HG03378 (cell line): ENCODE measurements at regions not wholly inside any gene's neighbourhood (a gene's known extent, or its start where the extent isn't known, plus 50 kb on each side); places are given as distances from the start of the nearest gene placed in this dataset.
A peak's percentile ranks its signal among the peaks of the same experiment; 100 is the strongest.

Experiments
- ATAC-seq: cut with Tn5 transposase; IDR thresholded peaks from one replicate; pipeline ENCODE4 v1.9.1; 2021; ENCODE audit warnings: mild to moderate bottlenecking, moderate library complexity; ENCODE audit not compliant: unreplicated experiment

DNA sequence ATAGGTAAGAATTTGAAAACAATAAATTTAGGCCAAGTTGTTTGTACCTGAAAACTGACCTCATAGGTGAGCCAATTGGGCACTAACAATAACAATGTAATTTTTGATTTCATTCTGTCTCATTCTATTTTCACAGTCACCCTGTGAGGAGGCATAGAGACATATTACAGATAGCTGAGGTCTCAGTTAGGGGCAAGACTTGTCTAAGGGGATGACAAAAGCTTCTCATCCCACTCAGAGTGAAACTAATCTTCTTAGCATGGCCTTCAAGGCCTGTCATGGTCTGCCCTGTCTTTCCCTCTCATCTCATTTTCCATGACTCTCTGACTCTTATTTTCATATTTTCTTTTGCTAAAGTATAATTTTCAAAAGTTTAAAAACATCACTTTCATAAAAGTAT is 562.0 kb upstream of the TNP1 start:
- no peak for ATAC-seq

DNA sequence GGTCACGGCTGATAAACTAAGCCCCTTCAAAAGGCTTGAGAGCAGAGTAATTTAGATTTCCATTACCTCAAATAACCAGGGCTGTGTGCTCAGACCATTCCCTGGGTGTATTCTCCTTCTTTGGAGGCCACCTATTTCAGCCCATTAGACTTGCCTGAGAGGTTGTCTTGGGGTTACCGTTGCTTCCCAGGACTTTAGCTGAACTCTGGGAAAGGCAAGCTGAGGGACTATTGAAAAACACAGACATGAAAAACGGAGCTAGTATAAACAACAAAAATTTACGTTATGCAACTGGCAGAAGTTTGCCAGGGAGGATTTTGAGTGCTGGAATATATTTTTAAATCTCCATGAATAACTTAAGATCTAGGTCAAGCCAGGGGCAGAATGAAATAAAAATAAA is 561.0 kb upstream of the TNP1 start:
- no peak for ATAC-seq

DNA sequence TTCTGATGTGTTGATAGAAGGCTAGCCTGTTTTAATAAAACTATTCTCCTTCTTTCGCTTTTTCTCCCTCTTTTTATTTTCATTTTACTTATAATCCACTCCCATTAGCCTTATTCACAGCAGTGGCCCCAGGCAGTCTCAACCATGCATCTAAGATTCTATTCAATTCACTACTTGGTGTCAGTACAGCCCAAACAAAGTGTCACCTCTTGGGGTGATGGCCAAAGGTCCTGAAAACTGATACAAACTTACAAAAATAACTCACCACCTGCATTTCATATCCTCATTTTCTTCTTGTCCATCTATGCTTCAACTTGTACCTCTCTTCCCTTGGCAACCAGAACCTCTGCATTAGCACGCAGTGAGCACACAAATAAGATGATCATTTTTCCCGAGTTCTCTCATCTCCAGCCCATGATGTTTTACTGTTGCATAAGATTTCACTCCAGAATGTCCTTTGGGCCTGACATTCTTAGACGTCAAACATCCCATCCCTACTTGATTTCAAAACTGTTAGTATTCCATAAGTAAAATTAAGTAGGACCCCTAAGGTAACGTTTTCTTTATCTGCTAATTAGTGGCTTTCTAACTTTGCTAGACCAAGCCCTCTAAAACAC is 559.3 kb upstream of the TNP1 start:
- no peak for ATAC-seq

DNA sequence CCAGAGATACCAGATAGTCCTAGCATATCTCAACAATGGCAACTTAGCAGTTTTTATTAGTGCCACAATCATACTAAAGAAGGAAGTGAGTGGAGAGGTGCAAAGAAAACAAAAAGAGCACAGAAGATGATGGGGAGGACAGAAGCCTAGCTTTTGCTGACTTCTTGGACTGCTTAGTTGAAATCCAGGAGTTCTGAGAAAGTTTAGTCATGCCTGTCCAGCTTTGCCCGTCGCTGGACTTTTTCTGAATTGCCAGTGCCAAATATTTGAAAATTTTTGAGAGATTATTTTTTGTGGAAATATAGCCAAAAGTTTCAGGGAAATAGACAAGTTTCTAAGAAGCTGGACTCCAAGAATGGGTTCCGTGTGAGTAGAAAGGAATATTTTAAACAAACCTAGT is 558.7 kb upstream of the TNP1 start:
- ATAC-seq = no peak

DNA sequence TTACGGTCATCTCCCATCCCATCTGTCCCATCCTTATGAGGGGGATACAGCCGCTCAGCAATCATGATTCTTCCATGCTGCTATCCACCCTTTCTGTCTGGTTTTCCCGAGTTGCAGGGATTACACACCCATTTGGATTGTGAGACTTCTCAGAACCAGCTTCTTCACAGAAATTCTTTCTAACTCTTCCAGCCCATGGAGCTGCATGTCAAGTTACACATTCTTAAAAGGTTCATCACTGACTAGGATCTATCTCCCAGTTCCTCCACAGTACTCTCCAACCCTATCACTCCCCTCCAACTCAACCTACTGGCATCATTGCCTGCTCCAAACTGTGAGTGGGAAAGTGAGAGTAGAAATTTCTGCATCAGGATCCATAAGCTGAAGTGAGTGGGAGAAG is 558.2 kb upstream of the TNP1 start:
- ATAC-seq = no peak

DNA sequence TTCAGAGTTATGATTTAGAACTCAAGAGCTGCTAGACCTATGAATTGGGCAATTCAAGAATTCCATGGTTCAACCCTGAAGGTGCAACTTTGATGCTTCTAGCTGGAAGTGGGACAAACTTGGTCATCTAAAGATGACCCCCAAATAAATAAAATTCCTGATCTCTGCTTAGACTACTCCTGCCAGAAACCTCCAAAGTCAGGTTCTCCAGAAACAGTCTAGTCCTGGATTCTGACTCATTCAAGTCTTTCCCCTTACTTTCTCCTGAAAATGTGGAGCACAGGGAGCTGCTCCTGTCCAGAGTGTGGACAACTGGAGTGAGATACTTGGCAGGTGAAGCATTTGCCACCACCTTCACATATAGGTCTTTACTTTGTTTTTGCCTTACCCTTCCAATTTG is 557.7 kb upstream of the TNP1 start:
- no peak for ATAC-seq

DNA sequence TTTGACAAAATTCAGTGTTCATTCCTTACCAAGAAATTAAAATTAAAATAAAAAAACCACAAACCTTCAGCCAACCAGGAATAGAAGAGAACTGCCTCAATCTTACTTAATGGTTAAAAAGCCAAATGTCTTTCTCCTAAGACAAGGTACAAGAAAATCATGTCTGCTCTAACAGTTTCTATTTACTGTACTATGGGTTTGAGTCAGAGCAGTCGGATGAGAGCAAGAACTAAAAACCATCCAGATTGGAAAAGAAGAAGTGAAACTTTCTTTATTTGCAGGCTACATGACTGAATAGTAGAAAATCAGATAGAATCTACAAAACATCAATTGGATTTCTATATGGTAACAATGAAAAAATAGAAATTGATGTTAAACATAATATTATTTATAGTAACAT is 555.5 kb upstream of the TNP1 start:
- ATAC-seq = peak; percentile 90

DNA sequence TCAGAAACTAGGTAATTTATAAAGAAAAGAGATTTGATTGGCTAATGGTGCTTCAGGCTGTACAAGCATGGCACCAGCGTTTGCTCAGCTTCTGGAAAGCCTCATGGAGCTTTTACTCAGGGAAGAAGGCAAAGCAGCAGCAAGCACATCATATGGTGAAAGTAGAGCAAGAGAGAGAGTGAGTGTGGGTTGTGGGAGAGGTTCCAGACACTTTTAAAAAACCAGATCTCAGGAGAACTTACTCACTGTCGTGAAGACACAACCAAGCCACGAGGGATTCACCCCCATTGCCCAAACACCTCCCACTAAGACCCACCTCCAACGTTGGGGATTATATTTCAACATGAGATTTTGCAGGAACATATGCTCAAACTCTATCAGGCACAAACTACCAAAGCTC is 554.6 kb upstream of the TNP1 start:
- no peak for ATAC-seq

DNA sequence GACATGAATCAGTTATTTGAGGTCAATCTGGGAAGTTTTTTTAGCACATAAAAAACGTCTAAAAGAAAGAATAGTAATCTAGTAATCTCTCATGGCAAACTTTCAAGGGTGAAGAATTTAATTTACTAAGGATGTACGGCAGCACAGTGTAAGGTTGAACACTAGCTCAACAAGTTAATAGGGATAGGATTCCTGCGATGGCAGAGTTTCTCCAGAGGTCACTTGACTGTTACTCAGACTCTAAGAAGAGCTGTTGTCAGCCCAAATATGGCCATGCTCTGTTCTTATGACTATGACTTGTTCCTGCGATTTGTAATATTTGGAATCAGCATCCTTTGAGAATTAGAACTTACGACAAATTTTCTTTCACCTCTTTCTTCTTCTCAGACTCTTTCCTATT is 553.3 kb upstream of the TNP1 start:
- ATAC-seq = no peak

DNA sequence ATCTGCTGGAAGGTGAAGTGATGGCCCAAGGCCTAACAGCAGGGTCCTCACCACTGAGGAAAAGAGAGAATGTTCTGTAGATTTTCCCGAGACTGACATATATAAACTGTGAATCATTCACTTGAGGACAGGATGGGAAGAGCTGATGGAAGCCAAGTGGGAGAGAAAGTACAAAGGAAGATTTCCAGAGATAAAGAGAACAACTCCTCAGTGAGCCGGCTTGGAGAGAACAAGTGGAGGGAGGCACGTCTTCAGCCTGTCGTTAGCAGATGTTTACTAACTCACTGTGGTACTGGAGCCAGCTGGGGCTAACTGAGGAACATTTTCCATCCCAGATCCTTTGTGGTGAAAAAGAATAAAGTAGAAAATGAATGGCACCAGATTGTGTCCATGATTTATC is 552.9 kb upstream of the TNP1 start:
- ATAC-seq = no peak

DNA sequence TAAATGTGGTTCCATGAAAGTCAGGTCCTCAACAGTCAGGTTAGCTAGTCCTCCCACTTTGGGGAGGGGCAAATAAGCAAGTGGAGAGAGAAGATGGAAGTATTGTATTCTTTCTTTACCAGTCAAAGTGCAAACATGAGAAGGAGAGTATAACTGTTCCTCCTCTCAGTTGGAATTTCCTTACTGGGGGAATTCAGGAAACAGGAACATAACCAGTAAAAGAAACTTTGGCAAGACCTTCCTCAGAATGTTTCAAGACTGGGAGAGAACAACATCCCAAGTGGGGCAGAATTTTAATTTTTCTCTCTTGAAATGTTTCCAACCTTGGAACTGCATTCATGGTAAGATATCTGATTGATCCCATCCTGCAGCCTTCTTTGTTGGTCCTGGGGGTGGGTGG is 552.4 kb upstream of the TNP1 start:
- ATAC-seq = no peak

DNA sequence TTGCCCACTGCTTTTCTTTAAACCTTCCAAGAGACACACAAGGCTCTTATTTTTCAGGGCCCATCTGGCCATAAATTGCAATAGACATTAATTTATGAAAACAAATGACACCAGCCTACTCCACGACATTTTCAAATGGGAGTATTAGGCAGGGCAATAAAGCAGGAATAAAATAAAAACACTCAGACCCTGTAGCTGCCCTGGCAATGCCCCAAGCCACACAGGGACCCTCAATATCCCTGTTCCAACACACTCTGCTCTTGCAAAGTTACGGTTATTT is 550.8 kb upstream of the TNP1 start:
- ATAC-seq = no peak

DNA sequence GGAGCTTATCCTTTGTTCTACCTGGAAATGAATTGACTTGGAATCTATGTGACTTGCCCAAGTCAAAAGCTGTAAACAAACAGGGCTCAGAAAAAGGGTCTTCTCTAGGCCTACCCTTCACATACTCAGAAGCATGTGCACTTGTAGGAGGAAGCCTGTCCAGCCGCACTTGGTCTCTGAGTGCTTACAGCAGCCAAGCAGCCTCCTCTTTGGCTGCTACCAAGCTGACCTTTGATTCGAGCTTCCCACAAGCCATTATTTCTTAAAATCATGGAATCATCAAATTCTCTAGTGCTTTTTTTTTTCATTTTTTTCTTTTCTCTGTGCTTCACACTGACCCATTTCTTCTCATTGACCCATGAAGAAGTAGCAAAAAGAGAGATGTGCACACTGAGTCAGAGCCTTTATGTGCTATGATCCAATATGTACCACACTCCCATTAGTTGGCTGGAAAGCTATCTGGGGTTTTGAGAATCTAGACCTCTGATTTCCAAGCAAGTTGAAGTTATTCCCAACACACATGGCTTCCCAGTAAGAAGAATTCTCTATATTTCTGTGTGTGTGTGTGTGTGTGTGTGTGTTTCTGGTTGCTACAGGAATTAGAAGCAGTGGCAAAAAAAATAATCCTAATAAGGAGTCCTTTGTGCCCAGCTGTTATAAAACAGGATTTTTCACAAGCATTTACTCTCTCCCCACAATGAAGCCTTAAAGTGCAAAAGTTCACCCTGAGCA is 550.3 kb upstream of the TNP1 start:
- no peak for ATAC-seq

DNA sequence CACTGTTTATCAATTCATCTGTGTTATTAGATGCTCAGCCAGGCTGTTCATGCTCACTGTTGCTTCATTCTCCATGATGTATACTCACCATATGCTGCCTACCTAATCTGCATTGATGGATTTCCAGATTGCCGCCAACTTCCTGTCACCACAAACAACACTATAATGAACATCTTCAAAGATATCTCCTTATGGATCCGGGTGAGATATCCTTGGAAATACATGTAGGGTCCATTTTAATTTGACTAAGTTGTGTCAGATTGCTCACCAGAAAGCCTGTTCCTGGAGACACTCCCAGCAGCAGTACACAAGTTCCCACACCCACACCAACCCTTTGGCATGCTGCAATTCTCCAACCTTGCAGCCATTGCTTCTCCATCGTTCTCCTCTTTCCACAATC is 547.5 kb upstream of the TNP1 start:
- ATAC-seq = no peak

DNA sequence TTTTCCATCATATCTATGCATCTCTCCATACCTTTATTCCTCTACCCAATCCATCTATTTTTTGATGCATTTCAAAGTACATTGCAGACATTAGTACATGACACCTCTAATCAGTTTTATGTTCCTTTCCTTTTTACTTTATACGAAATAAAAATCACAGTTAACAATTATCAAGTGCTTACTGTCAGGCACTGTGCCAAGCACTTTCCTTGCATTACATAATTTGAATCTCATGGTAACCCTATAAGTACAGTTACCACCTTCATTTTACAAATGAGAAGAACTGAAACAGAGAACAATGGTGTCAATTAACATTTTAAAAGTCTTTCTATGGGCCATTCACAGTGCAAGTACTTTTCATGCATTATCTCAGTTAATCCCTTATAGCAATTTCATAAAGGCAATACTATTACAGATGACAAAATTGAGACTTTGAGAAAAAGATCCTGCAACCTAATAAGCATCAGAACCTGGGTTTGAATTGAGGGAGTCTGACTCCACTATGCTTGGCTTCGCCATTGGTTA is 544.4 kb upstream of the TNP1 start:
- ATAC-seq = no peak

DNA sequence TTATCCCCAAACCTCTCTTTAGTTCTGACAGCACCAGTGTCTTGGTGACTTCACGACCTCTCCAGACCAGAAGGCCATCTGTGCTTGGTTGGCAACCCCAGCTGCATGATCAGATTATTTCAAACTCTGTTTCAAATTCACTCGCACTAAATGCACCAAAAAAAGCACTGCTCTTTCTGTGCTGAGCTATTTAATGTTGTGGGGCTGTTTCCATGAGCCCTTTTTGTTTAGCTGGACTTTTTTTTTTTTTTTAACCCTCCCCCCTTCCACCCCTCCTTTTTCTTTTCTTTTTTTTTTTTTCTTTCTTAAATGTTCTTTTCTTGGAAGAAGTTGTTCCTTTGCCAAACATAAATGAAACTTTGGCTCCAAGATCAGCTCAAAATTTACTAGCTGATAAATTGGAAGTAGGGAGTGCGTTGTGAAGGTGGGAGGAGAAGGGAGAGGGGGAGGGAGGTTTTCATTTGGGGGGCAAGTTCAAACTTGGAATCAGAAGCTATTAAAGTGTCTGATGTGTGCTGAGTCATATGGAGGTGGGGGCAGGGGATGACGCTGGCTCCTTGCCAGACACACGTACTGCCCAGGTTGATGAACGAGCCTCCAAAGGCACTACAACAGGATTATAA is 543.0 kb upstream of the TNP1 start:
- ATAC-seq = no peak

DNA sequence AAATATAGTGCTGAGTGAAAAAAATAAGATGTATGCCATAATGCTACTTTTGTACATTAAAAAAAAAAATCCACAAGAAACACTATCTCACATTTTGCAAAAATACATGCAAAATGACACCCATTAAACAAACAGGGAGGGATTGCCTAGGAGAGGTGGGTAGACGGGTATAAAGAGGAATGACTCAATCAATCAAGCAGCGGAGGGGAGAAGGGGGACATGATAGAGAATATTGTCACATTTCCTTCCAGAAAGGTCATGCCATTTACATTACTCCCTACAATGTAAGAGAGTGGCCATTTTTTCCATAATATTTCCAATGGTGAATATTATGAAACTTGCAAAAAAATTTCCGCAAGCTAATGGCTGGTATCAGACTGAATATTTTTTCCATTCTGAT is 542.3 kb upstream of the TNP1 start:
- ATAC-seq = no peak

DNA sequence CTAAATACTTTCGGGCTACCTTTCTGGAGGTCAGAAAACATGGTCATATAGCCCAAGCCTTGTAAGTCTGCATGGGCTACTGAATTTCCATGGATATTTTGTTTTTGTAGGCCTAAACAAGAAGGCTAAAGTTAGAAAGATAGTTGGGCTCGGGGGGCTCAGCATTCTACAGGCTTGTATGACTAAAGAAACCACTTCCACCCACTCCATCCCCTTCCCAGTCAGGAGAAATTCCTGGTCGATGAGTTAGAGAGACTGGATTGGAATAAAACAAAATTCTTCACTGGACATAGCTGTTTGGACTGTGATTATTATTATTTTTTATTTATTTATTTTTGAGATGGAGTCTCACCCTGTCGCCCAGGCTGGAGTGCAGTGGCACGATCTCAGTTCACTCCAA is 539.4 kb upstream of the TNP1 start:
- ATAC-seq = no peak

DNA sequence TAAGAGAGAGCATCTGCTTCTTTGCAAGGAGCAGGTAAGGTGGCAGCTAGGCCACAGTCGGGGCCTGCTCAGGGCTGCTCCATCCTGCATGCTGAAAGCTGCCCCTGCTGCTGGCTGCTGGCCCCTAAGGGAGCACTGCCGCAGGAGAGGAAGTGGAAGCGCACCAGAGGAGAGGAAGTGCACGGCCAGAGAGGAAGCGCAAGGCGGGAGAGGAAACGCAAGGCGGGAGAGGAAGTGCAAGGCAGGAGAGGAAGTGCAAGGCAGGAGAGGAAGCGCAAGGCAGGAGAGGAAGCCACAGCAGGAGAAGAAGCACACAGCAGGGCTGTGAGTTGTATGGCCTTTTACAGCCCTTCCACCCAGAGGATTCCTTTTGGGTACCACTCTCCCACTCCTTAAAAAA is 539.0 kb upstream of the TNP1 start:
- ATAC-seq = no peak

DNA sequence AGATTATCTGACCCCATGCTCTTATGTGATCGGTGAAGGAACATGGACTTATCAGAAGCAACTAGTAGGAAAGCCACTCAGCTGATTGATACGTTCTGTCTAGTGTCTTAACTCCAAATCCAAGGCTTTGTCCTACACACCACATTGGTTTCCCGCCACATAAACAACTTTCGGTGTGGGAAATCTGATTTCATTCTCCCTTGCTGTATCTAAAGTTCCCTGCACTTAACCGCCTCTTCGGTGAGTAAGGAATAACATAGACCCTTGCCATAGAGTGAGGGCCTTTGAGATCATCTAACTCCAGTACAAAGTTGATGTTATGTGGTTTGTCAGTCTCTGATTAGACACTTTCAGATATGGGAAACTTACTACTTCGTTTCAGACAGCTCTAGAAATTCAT is 538.2 kb upstream of the TNP1 start:
- ATAC-seq = no peak

DNA sequence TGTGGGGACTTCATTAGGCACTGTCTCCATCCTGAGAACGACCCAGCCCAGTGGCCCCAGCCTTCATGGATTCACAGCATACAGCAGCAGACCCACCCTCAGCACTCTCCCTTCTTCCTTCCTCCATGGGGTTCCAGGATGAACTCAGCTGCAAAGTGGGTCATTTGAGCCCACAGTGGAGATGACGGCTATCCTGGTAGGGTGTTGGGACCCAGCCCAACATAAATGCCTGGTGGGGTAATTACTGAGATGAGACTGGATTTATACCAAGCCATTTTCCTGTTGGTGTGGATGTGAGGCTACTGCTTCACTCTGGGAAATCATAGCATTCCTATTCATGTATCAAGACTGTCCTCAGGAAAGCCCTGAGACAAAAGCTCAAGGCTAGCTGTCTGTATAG is 536.7 kb upstream of the TNP1 start:
- ATAC-seq = no peak

DNA sequence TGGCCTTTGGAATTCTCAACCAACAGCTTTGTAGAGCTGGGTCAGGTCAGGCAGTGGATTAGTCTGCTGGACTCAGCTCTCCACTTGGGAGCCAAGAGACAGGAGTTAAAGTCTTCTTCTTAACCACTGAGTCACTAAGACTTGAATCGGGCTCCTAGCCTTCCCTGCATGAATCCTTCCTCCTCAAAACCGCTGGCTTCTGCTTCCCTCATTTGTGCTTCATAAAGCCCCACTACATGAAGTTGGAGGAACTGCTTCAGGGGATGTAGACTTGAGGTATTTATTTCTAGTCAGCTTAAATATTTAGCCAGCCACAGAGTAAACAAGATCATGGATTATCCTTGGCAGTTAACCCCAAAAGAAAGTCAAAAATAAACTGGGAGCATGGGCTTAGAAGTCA is 536.3 kb upstream of the TNP1 start:
- ATAC-seq = no peak
